ENCODE measurements at regions not wholly inside any gene's neighbourhood (a gene's known extent, or its start where the extent isn't known, plus 50 kb on each side); places are given as distances from the start of the nearest gene placed in this dataset.

DNA sequence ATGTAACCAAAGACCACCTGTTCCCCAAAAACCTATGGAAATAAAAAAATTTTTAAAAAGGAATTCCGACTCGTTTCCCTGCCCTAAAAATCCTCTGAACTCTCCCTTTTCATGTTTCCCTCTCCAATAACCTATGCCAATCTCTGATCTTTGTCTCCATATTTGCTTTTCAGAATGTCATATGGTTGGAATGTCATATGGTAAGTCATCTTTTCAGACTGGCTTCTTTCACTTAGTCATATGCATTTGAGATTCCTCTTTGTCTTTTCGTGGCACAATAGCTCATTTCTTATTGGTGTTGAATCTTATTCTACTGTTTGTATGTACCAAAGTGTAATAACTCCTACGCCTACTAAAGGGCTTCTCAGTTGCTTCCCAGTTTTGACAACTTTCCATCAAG is 117.5 kb downstream of the BACH1 start:
- BruUV-seq (replicated peaks) = no TSS peak
- dilution Hi-C loops (cut with HindIII; ENCODE audit: low sequenced_read_pairs, unreplicated experiment) = no loop called here

More for the DNA sequence above, 117.5 kb downstream of the BACH1 start:
- Histone ChIP-seq H2AK5ac (ENCODE audit: low read depth, low read length) (no peak overlapping the region), H3K9me1 (ENCODE audit: insufficient read depth, low read length) (no peaks in the 10 kb centered on the region), H3K4me3 (ENCODE audit: insufficient read depth, low read depth, low read length) (no peak overlapping the region), H3K56ac (ENCODE audit: extremely low read depth, insufficient read depth, low read length) (no peak overlapping the region), H4K20me1 (ENCODE audit: insufficient read depth, low read length) (no peaks in the 10 kb centered on the region), H3K27me3 (ENCODE audit: control insufficient read depth, insufficient read depth, low read length) (no peaks in the 10 kb centered on the region), H3K14ac (replicated peaks; ENCODE audit: low read depth, low read length) (no peak overlapping the region), H2BK15ac (ENCODE audit: low read depth, low read length) (no peak overlapping the region), H2BK20ac (ENCODE audit: low read depth, low read length) (no peak overlapping the region), H3K4me1 (ENCODE audit: control insufficient read depth, insufficient read depth, low read length) (no peaks in the 10 kb centered on the region), H4K91ac (ENCODE audit: insufficient read depth, low read depth, low read length) (no peak overlapping the region), H3K79me1 (ENCODE audit: low read depth in 1 of 2, low read length in 2 of 2) (no peaks in the 10 kb centered on the region; a peak in 1 of 4 replicates), H3K4me2 (ENCODE audit: low read depth, low read length) (no peak overlapping the region), H3K36me3 (ENCODE audit: control insufficient read depth, insufficient read depth, low read length) (no peaks in the 10 kb centered on the region), H3K9me3 (ENCODE audit: control insufficient read depth, insufficient read depth, low read length) (no peaks in the 10 kb centered on the region), H3K23ac (ENCODE audit: low read depth, low read length) (no peak overlapping the region), H4K5ac (ENCODE audit: low read depth, low read length) (no peak overlapping the region), H2BK120ac (ENCODE audit: low read depth, low read length) (no peak overlapping the region), H2AK9ac (replicated peaks; ENCODE audit: low read depth, low read length, poor library complexity) (no peak overlapping the region), H3K4ac (ENCODE audit: low read depth, low read length) (no peak overlapping the region), H3K18ac (ENCODE audit: low read depth, low read length) (no peak overlapping the region), H2AFZ (replicated peaks; ENCODE audit: low read length, poor library complexity) (no peak overlapping the region), H2BK5ac (ENCODE audit: low read depth, low read length, poor library complexity, severe bottlenecking) (no peak overlapping the region), H3K9ac (ENCODE audit: low read depth, low read length) (no peak overlapping the region), H3K27ac (ENCODE audit: insufficient read depth, low read length) (no peak overlapping the region), H4K8ac (ENCODE audit: low read depth in 2 of 2, low read length in 2 of 2) (no peak overlapping the region)
- in situ Hi-C loops (cut with MboI; ENCODE audit: low sequenced_read_pairs) = no loop called here
- DNase-seq (no peak), ATAC-seq (ENCODE audit: low read depth) (no peak)
- intact Hi-C loops (cut with micrococcal nuclease) = no loop called here
- WGBS, 2 experiments (ENCODE audit: extremely low coverage in 2 of 2, insufficient read length in 1 of 2) = no CpG with 5 or more reads among the region's 4 CpGs
- TF ChIP-seq POLR2A (IDR thresholded peaks at IDR 0.05; ENCODE audit: low read depth, low read length) = no peak
- TF ChIP-seq NFE2L2 (IDR thresholded peaks at IDR 0.05; ENCODE audit: low read depth, low read length) = no peak
- no peak for TF ChIP-seq RAD21 (IDR thresholded peaks at IDR 0.05; ENCODE audit: low read length)
- TF ChIP-seq, protein P1, sequence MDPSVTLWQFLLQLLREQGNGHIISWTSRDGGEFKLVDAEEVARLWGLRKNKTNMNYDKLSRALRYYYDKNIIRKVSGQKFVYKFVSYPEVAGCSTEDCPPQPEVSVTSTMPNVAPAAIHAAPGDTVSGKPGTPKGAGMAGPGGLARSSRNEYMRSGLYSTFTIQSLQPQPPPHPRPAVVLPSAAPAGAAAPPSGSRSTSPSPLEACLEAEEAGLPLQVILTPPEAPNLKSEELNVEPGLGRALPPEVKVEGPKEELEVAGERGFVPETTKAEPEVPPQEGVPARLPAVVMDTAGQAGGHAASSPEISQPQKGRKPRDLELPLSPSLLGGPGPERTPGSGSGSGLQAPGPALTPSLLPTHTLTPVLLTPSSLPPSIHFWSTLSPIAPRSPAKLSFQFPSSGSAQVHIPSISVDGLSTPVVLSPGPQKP (IDR thresholded peaks at IDR 0.05; ENCODE audit: borderline replicate concordance, low read depth, low read length) = no peak
- no peak for TF ChIP-seq USF2 (IDR thresholded peaks at IDR 0.05; ENCODE audit: low read depth, low read length)
- no peak for TF ChIP-seq MXI1 (IDR thresholded peaks at IDR 0.05; ENCODE audit: borderline replicate concordance, low read depth, low read length)
- no peak for TF ChIP-seq CEBPB (IDR thresholded peaks at IDR 0.05; ENCODE audit: low read depth, low read length)
- TF ChIP-seq RCOR1 (IDR thresholded peaks at IDR 0.05; ENCODE audit: insufficient replicate concordance, low read length) = no peak
- no peak for TF ChIP-seq SMC3 (IDR thresholded peaks at IDR 0.05; ENCODE audit: low read depth, low read length)
- TF ChIP-seq CTCF (conservative IDR thresholded peaks at IDR 0.05; ENCODE audit: low read depth, low read length) = no peak
- TF ChIP-seq CHD1 (IDR thresholded peaks at IDR 0.05; ENCODE audit: low read depth, low read length) = no peak
- no peak for TF ChIP-seq FOS (IDR thresholded peaks at IDR 0.05; ENCODE audit: low read depth, low read length)
- TF ChIP-seq MAZ (IDR thresholded peaks at IDR 0.05; ENCODE audit: borderline replicate concordance, low read depth, low read length) = no peak
- ChIA-PET POLR2A (ENCODE audit: unreplicated experiment) (no interaction called here), CTCF (no interaction called here)
